ENCODE measurements at regions not wholly inside any gene's neighbourhood (a gene's known extent, or its start where the extent isn't known, plus 50 kb on each side); places are given as distances from the start of the nearest gene placed in this dataset.

- RAD21 ChIA-PET (ENCODE audit: unreplicated experiment) = interaction anchor here (0.6 kb wide), 1 partner anchor 157 kb away, joined by 5 read pairs; no protein-coding TSS in a partner anchor
- in situ Hi-C loops (cut with MboI) = no loop called here
- CTCF ChIA-PET = interaction anchor here (1.6 kb wide), 1 partner anchor 11 kb away, joined by 6 read pairs; no protein-coding TSS in a partner anchor
Measured at GRCh38 chr5:107766439-107766838, 95.7 kb upstream of the EFNA5 start.

More at GRCh38 chr5:107766439-107766838, 95.7 kb upstream of the EFNA5 start:
- no peaks in the 10 kb centered on the region for H3K9me3 ChIP-seq (replicated peaks; ENCODE audit: control insufficient read depth, insufficient read depth, low read length)
- intact Hi-C loops (cut with micrococcal nuclease; ENCODE audit: unreplicated experiment) = no loop called here
- H3K79me2 ChIP-seq (ENCODE audit: control insufficient read depth, insufficient read depth, low read length) = no peaks in the 10 kb centered on the region
- POLR2A ChIA-PET = no interaction called here
- DNase-seq (ENCODE audit: low read depth, low spot score) (no peak), FAIRE-seq (no peak), ATAC-seq (no peak)
- H3K9ac ChIP-seq (ENCODE audit: control insufficient read depth, insufficient read depth, low read length) = no peak overlapping the region
- no peaks in the 10 kb centered on the region for H3K27me3 ChIP-seq (replicated peaks in 1 of 2; ENCODE audit: control insufficient read depth in 2 of 2, insufficient read depth in 2 of 2, low read length in 1 of 2)
- no peak overlapping the region for H3K4me2 ChIP-seq (ENCODE audit: control insufficient read depth, insufficient read depth)
- H3K27ac ChIP-seq (ENCODE audit: control insufficient read depth, insufficient read depth) = no peak overlapping the region
- TF ChIP-seq ETV6 (conservative IDR thresholded peaks at IDR 0.05 in 1 of 2, IDR thresholded peaks at IDR 0.05 in 1 of 2; ENCODE audit: borderline replicate concordance in 1 of 2, low read depth in 1 of 2) (no peak), BACH1 (IDR thresholded peaks at IDR 0.05; ENCODE audit: borderline replicate concordance) (no peak), MTA3 (IDR thresholded peaks at IDR 0.05; ENCODE audit: borderline replicate concordance, low read length) (no peak), ZBTB11 (CRISPR knock-in tag; IDR thresholded peaks at IDR 0.05) (no peak), SUPT20H (IDR thresholded peaks at IDR 0.05; ENCODE audit: borderline replicate concordance, control insufficient read depth, low read depth, low read length) (no peak), RAD51 (IDR thresholded peaks at IDR 0.05) (no peak), CREB1 (IDR thresholded peaks at IDR 0.05; ENCODE audit: low read depth) (no peak), USF1 (IDR thresholded peaks at IDR 0.05; ENCODE audit: borderline replicate concordance, extremely low read length, insufficient read depth, low read depth, low read length) (no peak), FOXK2 (IDR thresholded peaks at IDR 0.05) (no peak), KDM1A (IDR thresholded peaks at IDR 0.05; ENCODE audit: borderline replicate concordance) (no peak), NBN (IDR thresholded peaks at IDR 0.05) (no peak), NFXL1 (IDR thresholded peaks at IDR 0.05; ENCODE audit: borderline replicate concordance) (no peak), IKZF1 (conservative IDR thresholded peaks at IDR 0.05) (no peak), CHD1 (IDR thresholded peaks at IDR 0.05; ENCODE audit: low read depth, low read length) (no peak), HDGF (IDR thresholded peaks at IDR 0.05) (no peak), BHLHE40 (IDR thresholded peaks at IDR 0.05; ENCODE audit: borderline replicate concordance in 1 of 2, low read depth in 2 of 2, low read length in 1 of 2) (no peak), EED (IDR thresholded peaks at IDR 0.05; ENCODE audit: low read depth) (no peak)
- TF ChIP-seq, protein P1, sequence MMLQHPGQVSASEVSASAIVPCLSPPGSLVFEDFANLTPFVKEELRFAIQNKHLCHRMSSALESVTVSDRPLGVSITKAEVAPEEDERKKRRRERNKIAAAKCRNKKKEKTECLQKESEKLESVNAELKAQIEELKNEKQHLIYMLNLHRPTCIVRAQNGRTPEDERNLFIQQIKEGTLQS (IDR thresholded peaks at IDR 0.05; ENCODE audit: borderline replicate concordance, extremely low read depth, low read depth, low read length) = no peak
- TF ChIP-seq, protein P2, sequence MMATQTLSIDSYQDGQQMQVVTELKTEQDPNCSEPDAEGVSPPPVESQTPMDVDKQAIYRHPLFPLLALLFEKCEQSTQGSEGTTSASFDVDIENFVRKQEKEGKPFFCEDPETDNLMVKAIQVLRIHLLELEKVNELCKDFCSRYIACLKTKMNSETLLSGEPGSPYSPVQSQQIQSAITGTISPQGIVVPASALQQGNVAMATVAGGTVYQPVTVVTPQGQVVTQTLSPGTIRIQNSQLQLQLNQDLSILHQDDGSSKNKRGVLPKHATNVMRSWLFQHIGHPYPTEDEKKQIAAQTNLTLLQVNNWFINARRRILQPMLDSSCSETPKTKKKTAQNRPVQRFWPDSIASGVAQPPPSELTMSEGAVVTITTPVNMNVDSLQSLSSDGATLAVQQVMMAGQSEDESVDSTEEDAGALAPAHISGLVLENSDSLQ (IDR thresholded peaks at IDR 0.05) = no peak
- H4K20me1 ChIP-seq (ENCODE audit: control insufficient read depth, insufficient read depth) = no peaks in the 10 kb centered on the region
- H3K4me1 ChIP-seq (ENCODE audit: control insufficient read depth, insufficient read depth, low read length) = 0 out of 2 replicates have a peak, but pooled peaks cover 3% of the 10 kb centered on the region
- SMC1A ChIA-PET (ENCODE audit: uncharacterized antibody, unreplicated experiment) = interaction anchor here (1.0 to 1.7 kb wide), 5 partner anchors 10 to 112 kb away, joined by 3 to 8 read pairs (median 4); no protein-coding TSS in a partner anchor
- BruUV-seq (replicated peaks) = no TSS peak
- no peak overlapping the region for H2AFZ ChIP-seq (ENCODE audit: control insufficient read depth, low read depth, low read length)
- no peaks in the 10 kb centered on the region for H3K36me3 ChIP-seq (ENCODE audit: control insufficient read depth in 2 of 2, insufficient read depth in 2 of 2, low read length in 1 of 2)
- H3K4me3 ChIP-seq = no peak overlapping the region
- WGBS (ENCODE audit: insufficient coverage, insufficient replicate concordance, low lambda C conversion rate, missing lambda C conversion rate) = 39% methylated on average over 5 of the region's 5 CpGs

Data from GM12878 (cell line).